ENCODE measurements at regions not wholly inside any gene's neighbourhood (a gene's known extent, or its start where the extent isn't known, plus 50 kb on each side); places are given as distances from the start of the nearest gene placed in this dataset.

DNA sequence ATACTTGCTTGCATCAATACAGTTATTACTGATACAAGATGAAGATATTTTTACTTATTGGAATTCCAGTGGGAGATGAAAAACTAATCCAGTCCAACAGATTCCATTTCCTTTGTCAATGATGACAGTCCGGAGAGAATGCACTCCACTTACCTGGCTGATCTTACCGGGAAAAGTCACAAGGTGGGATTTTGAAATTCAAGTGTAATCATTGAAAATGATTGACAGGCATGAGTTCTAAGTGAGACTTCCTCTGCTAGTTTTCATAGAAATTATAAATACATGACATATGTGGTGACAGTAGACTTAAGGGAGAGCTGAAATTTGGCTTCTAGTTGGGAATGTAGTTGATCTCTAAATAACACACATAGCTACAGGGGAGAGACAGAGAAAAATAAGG is 859.9 kb downstream of the FAT4 start:
- Histone ChIP-seq H3K27me3 (no peaks in the 10 kb centered on the region), H3K36me3 (no peaks in the 10 kb centered on the region), H3K9me3 (no peaks in the 10 kb centered on the region), H3K4me3 (no peak overlapping the region), H3K4me1 (no peaks in the 10 kb centered on the region), H3K27ac (no peak overlapping the region)
- TF ChIP-seq, protein P1, sequence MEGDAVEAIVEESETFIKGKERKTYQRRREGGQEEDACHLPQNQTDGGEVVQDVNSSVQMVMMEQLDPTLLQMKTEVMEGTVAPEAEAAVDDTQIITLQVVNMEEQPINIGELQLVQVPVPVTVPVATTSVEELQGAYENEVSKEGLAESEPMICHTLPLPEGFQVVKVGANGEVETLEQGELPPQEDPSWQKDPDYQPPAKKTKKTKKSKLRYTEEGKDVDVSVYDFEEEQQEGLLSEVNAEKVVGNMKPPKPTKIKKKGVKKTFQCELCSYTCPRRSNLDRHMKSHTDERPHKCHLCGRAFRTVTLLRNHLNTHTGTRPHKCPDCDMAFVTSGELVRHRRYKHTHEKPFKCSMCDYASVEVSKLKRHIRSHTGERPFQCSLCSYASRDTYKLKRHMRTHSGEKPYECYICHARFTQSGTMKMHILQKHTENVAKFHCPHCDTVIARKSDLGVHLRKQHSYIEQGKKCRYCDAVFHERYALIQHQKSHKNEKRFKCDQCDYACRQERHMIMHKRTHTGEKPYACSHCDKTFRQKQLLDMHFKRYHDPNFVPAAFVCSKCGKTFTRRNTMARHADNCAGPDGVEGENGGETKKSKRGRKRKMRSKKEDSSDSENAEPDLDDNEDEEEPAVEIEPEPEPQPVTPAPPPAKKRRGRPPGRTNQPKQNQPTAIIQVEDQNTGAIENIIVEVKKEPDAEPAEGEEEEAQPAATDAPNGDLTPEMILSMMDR (IDR thresholded peaks at IDR 0.05), result no peak
- no peak for TF ChIP-seq POLR2A (IDR thresholded peaks at IDR 0.05)
- no peak for DNase-seq

DNA sequence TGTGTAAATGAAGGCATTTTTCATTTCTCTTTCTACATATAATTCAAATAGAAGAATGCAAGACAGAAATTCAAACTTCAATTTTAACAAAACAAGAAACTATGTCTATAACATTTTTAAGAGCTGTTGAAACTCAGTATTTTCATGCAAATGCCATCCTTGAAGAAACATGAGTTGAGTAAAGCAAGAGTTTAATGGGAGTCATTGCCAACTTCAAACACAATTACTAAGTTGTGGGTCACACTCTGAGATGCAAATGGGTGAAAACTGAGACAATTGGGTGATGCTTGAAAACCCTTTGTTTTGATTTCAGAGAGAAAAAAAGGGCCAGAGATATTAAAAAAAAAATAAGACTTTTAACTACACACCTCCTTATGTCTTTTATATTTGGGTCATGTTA is 865.9 kb downstream of the FAT4 start:
- Histone ChIP-seq H3K4me1 (no peaks in the 10 kb centered on the region), H3K27me3 (no peaks in the 10 kb centered on the region), H3K36me3 (no peaks in the 10 kb centered on the region), H3K9me3 (no peaks in the 10 kb centered on the region), H3K27ac (no peak overlapping the region), H3K4me3 (no peak overlapping the region)
- TF ChIP-seq POLR2A (IDR thresholded peaks at IDR 0.05), result no peak
- TF ChIP-seq, protein P1 (IDR thresholded peaks at IDR 0.05), result no peak
- DNase-seq, result no peak

DNA sequence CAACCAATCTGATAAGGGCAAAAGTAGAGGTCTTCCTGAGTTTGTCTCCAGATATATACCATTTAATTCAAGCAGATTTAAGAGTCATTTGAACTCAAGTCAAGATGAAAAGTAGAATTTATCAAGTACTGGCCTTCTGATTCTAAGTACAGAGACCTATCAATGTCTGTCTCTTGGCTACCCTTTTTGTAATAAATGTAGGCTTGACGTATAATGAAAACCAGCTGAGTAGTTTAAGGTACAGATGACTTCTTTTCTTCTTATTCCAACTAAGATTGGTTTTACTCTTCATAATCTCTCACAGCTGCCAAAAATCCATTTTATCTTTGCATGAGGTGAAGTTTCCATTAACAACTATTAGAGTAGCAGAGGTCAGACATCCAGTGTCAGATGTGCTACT is 867.6 kb downstream of the FAT4 start:
- no peaks in the 10 kb centered on the region for H3K9me3 ChIP-seq
- no peak overlapping the region for H3K27ac ChIP-seq
- H3K36me3 ChIP-seq, result no peaks in the 10 kb centered on the region
- TF ChIP-seq, protein P1 (IDR thresholded peaks at IDR 0.05), result no peak
- TF ChIP-seq POLR2A (IDR thresholded peaks at IDR 0.05), result no peak
- H3K4me1 ChIP-seq, result no peaks in the 10 kb centered on the region
- DNase-seq, result no peak
- no peak overlapping the region for H3K4me3 ChIP-seq
- H3K27me3 ChIP-seq, result no peaks in the 10 kb centered on the region

DNA sequence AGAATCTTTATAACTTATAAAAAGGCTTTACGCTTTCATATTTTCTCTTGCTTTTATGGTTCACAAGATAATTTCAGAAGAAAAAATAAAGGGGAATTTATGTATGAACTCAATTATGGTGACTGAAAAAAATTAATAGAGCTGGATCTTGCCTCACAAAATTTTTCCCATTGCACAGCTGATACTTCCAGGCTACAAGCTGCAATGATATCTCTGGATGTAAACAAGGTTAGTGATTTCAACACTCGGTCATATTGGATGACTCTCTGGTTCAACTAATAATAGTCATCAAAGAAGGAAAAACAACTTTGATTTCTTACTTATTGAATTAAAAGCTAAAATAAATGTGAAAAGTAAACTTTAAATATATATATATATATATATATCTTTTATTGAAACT is 868.0 kb downstream of the FAT4 start:
- Histone ChIP-seq H3K4me3 (no peak overlapping the region), H3K4me1 (no peaks in the 10 kb centered on the region), H3K27ac (no peak overlapping the region), H3K36me3 (no peaks in the 10 kb centered on the region), H3K9me3 (no peaks in the 10 kb centered on the region), H3K27me3 (no peaks in the 10 kb centered on the region)
- TF ChIP-seq, protein P1 (IDR thresholded peaks at IDR 0.05), result no peak
- TF ChIP-seq POLR2A (IDR thresholded peaks at IDR 0.05), result no peak
- no peak for DNase-seq

DNA sequence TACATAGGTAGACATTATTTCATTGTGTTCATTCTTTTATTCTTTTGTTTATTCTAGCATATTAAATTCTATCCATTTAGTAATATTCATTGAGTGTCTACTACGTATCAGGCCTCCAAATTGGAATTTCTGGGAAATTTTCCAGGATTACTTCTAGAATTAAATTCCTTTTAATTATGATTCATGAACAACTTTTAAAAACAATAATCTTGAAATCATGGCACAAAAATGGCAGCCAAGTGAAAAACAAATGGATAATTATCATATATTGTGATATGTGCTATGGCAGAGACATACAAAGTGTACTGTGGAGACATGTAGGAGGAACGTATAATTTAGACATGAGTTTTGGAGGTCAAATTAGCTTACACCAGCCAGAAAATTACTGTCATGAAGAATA is 868.5 kb downstream of the FAT4 start:
- H3K4me1 ChIP-seq, result no peaks in the 10 kb centered on the region
- DNase-seq, result no peak
- no peaks in the 10 kb centered on the region for H3K36me3 ChIP-seq
- no peaks in the 10 kb centered on the region for H3K9me3 ChIP-seq
- no peak for TF ChIP-seq POLR2A (IDR thresholded peaks at IDR 0.05)
- TF ChIP-seq, protein P1 (IDR thresholded peaks at IDR 0.05), result no peak
- H3K4me3 ChIP-seq, result no peak overlapping the region
- no peak overlapping the region for H3K27ac ChIP-seq
- H3K27me3 ChIP-seq, result no peaks in the 10 kb centered on the region

DNA sequence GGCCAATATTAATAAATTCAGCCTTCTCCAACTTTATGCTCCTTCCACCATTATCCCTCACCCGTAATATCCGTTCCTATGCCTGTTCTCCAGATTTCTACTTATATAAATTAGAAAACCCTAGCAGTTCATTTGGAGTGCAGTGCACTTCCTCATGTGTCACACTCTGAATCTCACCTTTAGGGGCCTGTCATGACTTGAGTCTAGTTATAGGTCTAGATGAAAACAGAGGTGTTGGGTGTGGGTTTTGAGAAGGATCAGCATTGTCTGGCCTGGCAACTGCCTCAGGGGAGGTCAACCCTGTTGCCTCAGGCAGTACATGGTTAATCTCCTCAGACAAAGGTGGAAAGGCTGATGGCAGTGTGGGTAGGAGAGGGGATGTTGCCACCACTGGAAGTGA is 876.8 kb downstream of the FAT4 start:
- no peaks in the 10 kb centered on the region for H3K36me3 ChIP-seq
- no peak overlapping the region for H3K4me3 ChIP-seq
- H3K9me3 ChIP-seq, result no peaks in the 10 kb centered on the region
- H3K27ac ChIP-seq, result no peak overlapping the region
- DNase-seq, result no peak
- no peaks in the 10 kb centered on the region for H3K27me3 ChIP-seq
- no peaks in the 10 kb centered on the region for H3K4me1 ChIP-seq
- TF ChIP-seq, protein P1 (IDR thresholded peaks at IDR 0.05), result no peak
- TF ChIP-seq POLR2A (IDR thresholded peaks at IDR 0.05), result no peak

Data from Peyer's patch (tissue), 4 donors.